ENCODE measurements at regions not wholly inside any gene's neighbourhood (a gene's known extent, or its start where the extent isn't known, plus 50 kb on each side); places are given as distances from the start of the nearest gene placed in this dataset.
"Not testable (repeated sequence)": the region's sequence is repeated elsewhere in the genome, so short reads cannot be mapped to it uniquely, and the experiment has no call there.

DNA sequence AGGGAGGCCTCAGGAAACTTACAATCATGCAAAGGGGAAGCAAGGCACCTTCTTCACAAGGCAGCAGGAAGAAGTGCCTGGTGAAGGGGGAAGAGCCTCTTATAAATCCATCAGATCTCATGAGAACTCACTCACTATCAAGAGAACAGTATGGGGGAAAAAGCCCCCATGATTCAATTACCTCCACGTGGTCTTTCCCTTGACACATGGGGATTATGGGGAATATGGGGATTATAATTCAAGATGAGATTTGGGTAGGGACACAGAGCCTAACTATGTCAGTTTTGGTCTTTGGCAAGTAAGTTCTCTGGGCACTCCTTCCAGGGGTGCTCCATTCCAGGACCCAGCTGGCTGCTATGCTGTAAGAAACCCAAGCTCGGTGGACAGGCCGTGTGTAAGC, 275.3 kb upstream of the TUT7 start:
- TF ChIP-seq, protein P1, sequence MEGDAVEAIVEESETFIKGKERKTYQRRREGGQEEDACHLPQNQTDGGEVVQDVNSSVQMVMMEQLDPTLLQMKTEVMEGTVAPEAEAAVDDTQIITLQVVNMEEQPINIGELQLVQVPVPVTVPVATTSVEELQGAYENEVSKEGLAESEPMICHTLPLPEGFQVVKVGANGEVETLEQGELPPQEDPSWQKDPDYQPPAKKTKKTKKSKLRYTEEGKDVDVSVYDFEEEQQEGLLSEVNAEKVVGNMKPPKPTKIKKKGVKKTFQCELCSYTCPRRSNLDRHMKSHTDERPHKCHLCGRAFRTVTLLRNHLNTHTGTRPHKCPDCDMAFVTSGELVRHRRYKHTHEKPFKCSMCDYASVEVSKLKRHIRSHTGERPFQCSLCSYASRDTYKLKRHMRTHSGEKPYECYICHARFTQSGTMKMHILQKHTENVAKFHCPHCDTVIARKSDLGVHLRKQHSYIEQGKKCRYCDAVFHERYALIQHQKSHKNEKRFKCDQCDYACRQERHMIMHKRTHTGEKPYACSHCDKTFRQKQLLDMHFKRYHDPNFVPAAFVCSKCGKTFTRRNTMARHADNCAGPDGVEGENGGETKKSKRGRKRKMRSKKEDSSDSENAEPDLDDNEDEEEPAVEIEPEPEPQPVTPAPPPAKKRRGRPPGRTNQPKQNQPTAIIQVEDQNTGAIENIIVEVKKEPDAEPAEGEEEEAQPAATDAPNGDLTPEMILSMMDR (IDR thresholded peaks at IDR 0.05) = no peak
- ATAC-seq (ENCODE audit: low FRiP score) (no peak), DNase-seq (ENCODE audit: low spot score) (no peak)

- ATAC-seq (ENCODE audit: low FRiP score) = no peak
- no peak for DNase-seq (ENCODE audit: low spot score)
- TF ChIP-seq, protein P1 (IDR thresholded peaks at IDR 0.05) = no peak
Measured at GRCh38 chr9:86626802-86627201, 272.6 kb upstream of the TUT7 start.

DNA sequence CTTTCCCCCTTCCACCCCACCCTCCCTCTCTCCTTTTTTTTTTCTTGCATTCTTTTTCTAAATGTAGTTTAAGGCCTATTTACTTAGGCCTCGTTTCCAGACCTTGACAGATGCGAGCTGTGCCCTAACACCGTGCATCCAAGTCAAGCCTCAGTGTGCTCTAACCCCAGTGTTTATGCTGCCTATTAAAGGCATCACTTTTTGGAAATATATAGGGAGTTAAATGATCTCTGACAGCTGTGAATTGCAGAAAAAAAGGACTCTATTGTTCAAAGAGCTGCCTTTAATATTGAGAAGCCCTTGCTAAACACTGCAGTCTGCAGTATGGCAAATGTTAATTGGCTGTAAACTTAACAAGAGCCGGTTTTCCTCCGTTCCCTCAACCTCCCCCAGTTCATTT, 270.4 kb upstream of the TUT7 start:
- no peak for ATAC-seq (ENCODE audit: low FRiP score)
- TF ChIP-seq, protein P1 (IDR thresholded peaks at IDR 0.05) = no peak
- DNase-seq (ENCODE audit: low spot score) = no peak

GRCh38 chr9:86614871-86615849, 260.9 kb upstream of the TUT7 start:
- TF ChIP-seq, protein P1 (IDR thresholded peaks at IDR 0.05) = no peak
- DNase-seq (ENCODE audit: low spot score) (no peak), ATAC-seq (ENCODE audit: low FRiP score) (peak; percentile 41)

DNA sequence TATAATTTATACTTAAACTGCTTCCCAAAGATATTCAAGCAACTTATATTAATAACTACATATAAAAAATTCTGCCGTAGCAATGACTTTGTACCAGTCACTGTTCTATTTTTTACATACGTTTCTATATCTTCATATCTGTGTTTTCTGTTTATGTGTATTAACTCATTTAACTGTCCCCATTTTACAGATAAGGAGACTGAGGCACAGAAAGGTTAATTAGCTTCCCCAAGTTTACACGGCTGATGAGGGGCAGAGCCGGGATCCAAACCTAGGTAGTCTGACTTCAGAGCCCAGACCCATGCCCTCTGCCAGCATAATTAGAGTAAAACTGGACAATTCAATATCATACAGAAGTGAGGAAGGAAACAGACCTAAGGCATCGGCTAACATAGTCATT, 259.7 kb upstream of the TUT7 start:
- ATAC-seq (ENCODE audit: low FRiP score) (no peak), DNase-seq (ENCODE audit: low spot score) (no peak)
- TF ChIP-seq, protein P1 (IDR thresholded peaks at IDR 0.05) = no peak

- not testable (repeated sequence) for ATAC-seq (ENCODE audit: low FRiP score); DNase-seq (ENCODE audit: low spot score)
Measured at GRCh38 chr9:86611534-86611933, 257.3 kb upstream of the TUT7 start.

GRCh38 chr9:86605303-86605702, 251.1 kb upstream of the TUT7 start:
- TF ChIP-seq, protein P1 (IDR thresholded peaks at IDR 0.05) = no peak
- ATAC-seq (ENCODE audit: low FRiP score) (no peak), DNase-seq (ENCODE audit: low spot score) (no peak)
